Thoracic aorta (tissue), 2 donors: ENCODE measurements at regions not wholly inside any gene's neighbourhood (a gene's known extent, or its start where the extent isn't known, plus 50 kb on each side); places are given as distances from the start of the nearest gene placed in this dataset.

Source experiments
- ATAC-seq: fragments of 150-250 bp; one replicate; pipeline ENCODE4 v1.8.0; 2017; ENCODE audit warnings: low read depth; ENCODE audit not compliant: insufficient number of reproducible peaks, low FRiP score
- DNase-seq: peaks from one replicate; pipeline ENCODE4 v3.0.0-alpha.2; 2020; ENCODE audit warnings: low spot score
- H3K27ac ChIP-seq, 2 donors: fragments of 200-600 bp; sonication (generic); 1 replicate in 1 of 2; 2 replicates in 1 of 2; pipeline ENCODE4 v1.5.1; 2016; ENCODE audit warnings: mild to moderate bottlenecking in 2 of 2, moderate library complexity in 2 of 2
- H3K27me3 ChIP-seq: fragments of 200-600 bp; sonication (generic); replicated peaks from 2 replicates; pipeline ENCODE4 v1.6.0; 2016; ENCODE audit warnings: mild to moderate bottlenecking; ENCODE audit not compliant: insufficient read depth
- H3K36me3 ChIP-seq: fragments of 200-600 bp; sonication (generic); one replicate; pipeline ENCODE4 v1.5.1; 2016
- H3K4me1 ChIP-seq, 2 donors: fragments of 200-600 bp; sonication (generic); 1 replicate in 1 of 2; 2 replicates in 1 of 2; pipeline versions ENCODE4 v1.5.1 to v1.6.0; 2016; ENCODE audit warnings: low read depth in 2 of 2, mild to moderate bottlenecking in 1 of 2; ENCODE audit not compliant: control insufficient read depth in 1 of 2
- H3K4me3 ChIP-seq: fragments of 200-600 bp; sonication (generic); 2 replicates; pipeline ENCODE4 v1.5.1; 2016; ENCODE audit warnings: mild to moderate bottlenecking
- H3K9me3 ChIP-seq: fragments of 200-600 bp; sonication (generic); 2 replicates; pipeline ENCODE4 v1.5.1; 2016
- TF ChIP-seq, protein P1 (sequence below): fragments of 200-600 bp; sonication (generic); IDR thresholded peaks from one replicate; pipeline ENCODE4 v1.5.1; 2019; ENCODE audit warnings: antibody characterized with exemption

DNA sequence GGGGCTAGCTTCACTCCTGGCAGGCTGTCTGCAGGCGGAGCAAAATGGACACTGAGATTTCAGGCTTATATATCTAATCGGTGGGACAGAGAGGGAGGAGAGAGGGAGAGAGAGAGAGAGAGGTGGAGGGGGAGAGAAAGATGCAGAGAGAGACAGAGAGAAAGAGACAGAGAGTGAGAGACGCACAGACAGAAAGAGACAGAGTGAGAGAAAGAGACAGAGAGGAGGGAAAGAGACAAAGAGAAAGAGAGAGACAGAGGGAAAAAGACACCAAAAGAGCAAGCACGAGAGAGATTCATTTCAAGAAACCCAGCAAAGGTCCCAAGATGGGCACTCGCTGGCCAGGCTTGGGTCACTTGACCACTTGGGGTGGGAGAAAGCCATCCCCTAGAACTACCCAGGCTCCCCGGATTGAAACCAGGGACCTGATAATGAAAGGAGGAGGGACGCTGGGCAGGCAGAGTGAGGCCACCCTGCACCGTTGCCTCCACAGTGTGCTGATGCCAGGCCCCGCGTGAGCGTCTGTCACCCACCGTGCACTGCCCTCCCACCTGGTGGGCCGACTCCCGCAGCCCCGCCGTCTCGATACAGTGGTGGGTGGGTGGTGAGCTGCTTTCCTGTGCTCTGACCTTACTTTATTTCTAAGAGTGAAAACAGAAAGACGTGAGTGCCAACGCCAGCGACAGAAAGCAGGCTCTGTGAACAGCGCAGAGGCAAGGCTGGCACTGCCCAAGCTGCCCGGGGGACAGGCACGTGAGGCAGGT is 67.9 kb upstream of the SLCO4A1 start:
- Histone ChIP-seq H3K27me3 (no peaks in the 10 kb centered on the region), H3K36me3 (no peaks in the 10 kb centered on the region), H3K27ac (no peak overlapping the region), H3K4me3 (no peak overlapping the region), H3K4me1 (no peaks in the 10 kb centered on the region), H3K9me3 (no peaks in the 10 kb centered on the region)
- DNase-seq (no peak), ATAC-seq (no peak)
- TF ChIP-seq, protein P1, sequence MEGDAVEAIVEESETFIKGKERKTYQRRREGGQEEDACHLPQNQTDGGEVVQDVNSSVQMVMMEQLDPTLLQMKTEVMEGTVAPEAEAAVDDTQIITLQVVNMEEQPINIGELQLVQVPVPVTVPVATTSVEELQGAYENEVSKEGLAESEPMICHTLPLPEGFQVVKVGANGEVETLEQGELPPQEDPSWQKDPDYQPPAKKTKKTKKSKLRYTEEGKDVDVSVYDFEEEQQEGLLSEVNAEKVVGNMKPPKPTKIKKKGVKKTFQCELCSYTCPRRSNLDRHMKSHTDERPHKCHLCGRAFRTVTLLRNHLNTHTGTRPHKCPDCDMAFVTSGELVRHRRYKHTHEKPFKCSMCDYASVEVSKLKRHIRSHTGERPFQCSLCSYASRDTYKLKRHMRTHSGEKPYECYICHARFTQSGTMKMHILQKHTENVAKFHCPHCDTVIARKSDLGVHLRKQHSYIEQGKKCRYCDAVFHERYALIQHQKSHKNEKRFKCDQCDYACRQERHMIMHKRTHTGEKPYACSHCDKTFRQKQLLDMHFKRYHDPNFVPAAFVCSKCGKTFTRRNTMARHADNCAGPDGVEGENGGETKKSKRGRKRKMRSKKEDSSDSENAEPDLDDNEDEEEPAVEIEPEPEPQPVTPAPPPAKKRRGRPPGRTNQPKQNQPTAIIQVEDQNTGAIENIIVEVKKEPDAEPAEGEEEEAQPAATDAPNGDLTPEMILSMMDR, result no peak

DNA sequence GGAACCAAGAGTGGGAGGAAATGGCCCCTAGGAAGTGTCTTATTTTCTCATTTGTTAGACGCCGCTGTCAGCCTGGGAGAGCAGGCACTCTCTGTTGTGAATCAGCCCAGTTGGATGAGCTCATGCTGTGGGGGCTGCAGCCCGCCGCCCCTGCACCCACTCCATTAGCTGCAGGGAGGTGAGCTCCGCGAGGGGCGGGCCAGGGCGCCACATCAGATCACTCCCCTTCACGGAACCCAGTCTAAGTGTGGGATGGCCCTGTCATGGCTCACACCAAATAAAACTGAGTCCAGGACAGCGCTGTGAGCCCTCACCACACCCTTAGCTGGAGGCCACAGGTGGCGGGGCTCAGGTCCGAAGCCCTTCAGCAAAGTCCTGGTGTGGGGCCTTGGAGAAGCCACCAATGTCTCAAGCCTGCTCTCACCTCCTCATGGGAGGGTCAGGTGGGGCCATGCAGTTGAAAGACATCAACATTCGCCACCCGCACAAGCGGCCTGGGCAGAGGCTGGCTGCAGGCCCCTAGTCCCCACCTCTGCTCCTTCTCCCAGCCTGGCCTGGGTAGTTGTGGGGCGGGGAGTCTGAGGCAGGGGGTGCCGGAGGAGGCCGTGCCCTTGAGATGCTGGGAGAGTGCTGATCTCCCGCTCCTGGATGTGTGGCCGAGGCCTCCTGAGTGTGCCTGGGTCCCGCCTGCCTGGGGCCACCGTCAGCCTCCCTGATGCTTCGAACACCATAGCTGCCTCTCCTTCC is 66.2 kb upstream of the SLCO4A1 start:
- ATAC-seq, result no peak
- no peak overlapping the region for H3K27ac ChIP-seq
- no peaks in the 10 kb centered on the region for H3K27me3 ChIP-seq
- TF ChIP-seq, protein P1, result no peak
- H3K36me3 ChIP-seq, result no peaks in the 10 kb centered on the region
- no peaks in the 10 kb centered on the region for H3K4me1 ChIP-seq
- no peak for DNase-seq
- no peaks in the 10 kb centered on the region for H3K9me3 ChIP-seq
- H3K4me3 ChIP-seq, result no peak overlapping the region

DNA sequence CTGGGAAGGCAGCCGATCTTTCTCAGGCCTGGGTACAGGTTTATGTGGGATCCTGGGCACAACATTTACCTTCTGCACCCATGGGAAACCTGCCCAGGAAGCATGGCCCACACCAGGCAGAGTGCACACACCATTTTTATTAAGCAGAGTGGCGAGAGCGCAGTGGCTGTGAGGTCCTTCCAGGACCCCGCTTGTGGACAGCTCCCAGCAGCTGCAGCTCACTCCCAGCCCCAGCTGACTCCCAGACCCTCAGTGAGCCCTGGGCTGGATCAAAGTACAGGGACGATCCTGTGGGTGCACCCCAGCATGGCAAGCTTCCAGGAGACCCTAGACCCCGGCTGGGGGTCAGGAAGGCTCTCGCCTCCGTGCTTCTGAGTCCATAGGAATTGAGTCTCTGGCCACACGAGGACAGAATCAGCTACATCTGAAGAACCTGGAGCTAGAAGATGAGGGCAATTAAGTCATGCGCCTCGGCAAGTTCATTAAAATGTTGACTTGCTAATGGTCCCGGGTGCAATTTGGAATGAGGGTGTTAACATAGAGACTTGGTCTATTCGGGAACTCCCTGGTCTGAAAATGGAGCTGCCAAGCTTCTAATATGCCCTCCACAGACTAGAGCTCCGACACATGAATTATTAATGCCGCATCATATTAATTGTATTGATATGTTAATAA is 65.4 kb upstream of the SLCO4A1 start:
- Histone ChIP-seq H3K27ac (no peak overlapping the region), H3K36me3 (no peaks in the 10 kb centered on the region), H3K4me1 (peaks cover 0 to 7% of the 10 kb centered on the region in 2 donors), H3K9me3 (no peaks in the 10 kb centered on the region), H3K27me3 (no peaks in the 10 kb centered on the region), H3K4me3 (no peak overlapping the region)
- ATAC-seq, result no peak
- TF ChIP-seq, protein P1, result no peak
- no peak for DNase-seq

DNA sequence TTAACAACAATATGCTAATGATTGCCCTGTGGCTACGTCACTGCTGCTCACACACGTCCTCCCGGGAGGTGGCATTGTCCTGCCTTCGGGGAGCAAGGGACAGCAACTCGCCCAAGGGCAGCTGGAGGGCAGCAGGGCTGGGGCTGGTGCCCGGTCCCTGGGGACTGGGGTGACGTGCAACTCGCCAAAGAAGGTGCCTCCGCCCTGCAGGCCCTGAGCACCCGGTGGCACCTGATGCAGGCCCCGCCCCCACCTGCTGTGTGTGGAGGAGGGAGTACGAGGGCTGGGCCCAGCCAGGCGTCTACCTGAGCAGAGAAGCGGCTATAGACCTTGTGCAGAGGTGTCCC is 64.8 kb upstream of the SLCO4A1 start:
- no peaks in the 10 kb centered on the region for H3K27me3 ChIP-seq
- no peaks in the 10 kb centered on the region for H3K9me3 ChIP-seq
- no peak overlapping the region for H3K27ac ChIP-seq
- ATAC-seq, result no peak
- H3K4me1 ChIP-seq, result peaks cover 0 to 9% of the 10 kb centered on the region in 2 donors
- TF ChIP-seq, protein P1, result no peak
- no peak for DNase-seq
- H3K36me3 ChIP-seq, result no peaks in the 10 kb centered on the region
- H3K4me3 ChIP-seq, result no peak overlapping the region

DNA sequence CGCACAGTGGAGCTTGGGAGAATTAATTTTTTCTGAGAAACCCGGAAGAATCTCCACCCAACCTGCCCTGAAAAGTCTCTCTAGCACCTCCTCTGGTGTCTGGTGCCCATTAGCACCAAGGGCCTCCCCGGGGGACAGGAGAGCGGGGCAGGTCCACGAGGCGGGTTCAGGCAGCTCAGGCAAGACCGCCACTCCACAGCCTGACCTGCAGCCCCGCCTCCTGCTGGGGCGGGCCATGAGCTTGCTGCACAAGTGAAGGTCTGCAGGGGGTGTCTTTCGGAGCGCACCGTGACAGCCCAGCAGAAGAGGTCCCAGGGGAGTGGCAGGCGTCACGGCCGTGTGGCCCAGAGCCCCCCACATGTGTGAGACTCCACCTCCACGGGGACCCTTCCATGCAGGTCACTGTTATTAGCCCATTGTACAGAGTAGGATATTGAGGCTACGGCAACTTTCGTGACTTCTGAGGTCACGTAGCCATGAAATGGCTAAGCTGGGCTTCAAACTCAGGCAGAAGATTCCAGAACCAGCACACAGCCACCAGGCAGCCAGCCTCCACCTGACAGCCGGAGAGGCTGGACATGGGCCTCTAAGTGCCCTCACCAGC is 63.9 kb upstream of the SLCO4A1 start:
- no peak for ATAC-seq
- Histone ChIP-seq H3K27me3 (no peaks in the 10 kb centered on the region), H3K4me3 (no peak overlapping the region), H3K27ac (no peak overlapping the region), H3K4me1 (peaks cover 0 to 14% of the 10 kb centered on the region in 2 donors), H3K9me3 (no peaks in the 10 kb centered on the region), H3K36me3 (no peaks in the 10 kb centered on the region)
- TF ChIP-seq, protein P1, result no peak
- DNase-seq, result no peak
